ENCODE measurements at regions not wholly inside any gene's neighbourhood (a gene's known extent, or its start where the extent isn't known, plus 50 kb on each side); places are given as distances from the start of the nearest gene placed in this dataset.

- no peak overlapping the region for H3K4me3 ChIP-seq (ENCODE audit: control insufficient read depth, low read depth, low read length)
- DNase-seq (ENCODE audit: low read depth) = no peak
- no peak for TF ChIP-seq CTCF (conservative IDR thresholded peaks at IDR 0.05; ENCODE audit: control insufficient read depth, insufficient read depth, low read depth, low read length)
These were observed 1276.2 kb upstream of the NRXN1 start for GRCh38 chr2:52308156-52308555.

- TF ChIP-seq CTCF (conservative IDR thresholded peaks at IDR 0.05; ENCODE audit: control insufficient read depth, insufficient read depth, low read depth, low read length) = no peak
- H3K4me3 ChIP-seq (ENCODE audit: control insufficient read depth, low read depth, low read length) = no peak overlapping the region
- no peak for DNase-seq (ENCODE audit: low read depth)
These were observed 1262.7 kb upstream of the NRXN1 start for GRCh38 chr2:52294628-52295027.

DNA sequence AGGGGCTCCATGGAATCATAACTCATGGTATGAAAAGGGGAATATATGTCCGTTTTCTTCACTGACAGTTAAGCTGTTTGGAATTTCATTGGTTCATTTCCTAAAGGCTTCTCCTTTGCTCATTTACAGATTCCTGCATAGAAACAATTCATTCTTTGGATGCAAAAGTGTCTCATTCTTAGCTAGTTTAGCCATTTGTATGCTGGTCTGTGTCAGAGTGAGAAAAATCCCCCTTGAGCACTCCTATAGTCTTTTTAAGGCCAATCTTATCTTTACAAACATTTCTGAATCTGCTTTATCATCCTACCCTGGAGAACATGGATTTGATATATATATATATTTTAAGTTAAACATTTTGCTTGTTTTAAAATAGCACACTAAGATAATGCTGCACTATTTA lies 1260.9 kb upstream of the NRXN1 start:
- TF ChIP-seq CTCF (conservative IDR thresholded peaks at IDR 0.05; ENCODE audit: control insufficient read depth, insufficient read depth, low read depth, low read length) = no peak
- no peak for DNase-seq (ENCODE audit: low read depth)

DNA sequence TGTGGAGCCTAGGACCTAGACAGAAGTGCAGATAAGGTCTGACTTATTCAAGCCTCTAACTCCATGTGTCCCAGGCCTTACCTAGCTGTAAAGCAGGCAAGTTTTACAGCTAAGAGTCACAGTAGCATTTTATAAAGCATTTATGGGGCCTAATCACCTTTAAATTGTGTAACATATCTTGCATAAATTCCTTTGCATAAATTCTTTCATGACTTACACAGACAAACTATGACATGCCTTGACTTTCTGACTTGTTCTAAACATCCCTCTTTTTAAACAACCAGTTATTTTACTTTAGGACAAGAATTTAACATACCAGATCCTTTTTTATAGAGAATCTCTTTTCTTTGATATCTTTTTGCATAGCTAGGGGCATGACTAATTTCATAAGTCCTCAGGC lies 1257.8 kb upstream of the NRXN1 start:
- no peak for TF ChIP-seq CTCF (conservative IDR thresholded peaks at IDR 0.05; ENCODE audit: control insufficient read depth, insufficient read depth, low read depth, low read length)
- no peak for DNase-seq (ENCODE audit: low read depth)
- no peak overlapping the region for H3K4me3 ChIP-seq (ENCODE audit: control insufficient read depth, low read depth, low read length)

More for the DNA sequence above, 1260.9 kb upstream of the NRXN1 start:
- no peak overlapping the region for H3K4me3 ChIP-seq (ENCODE audit: control insufficient read depth, low read depth, low read length)

- no peak for DNase-seq (ENCODE audit: low read depth)
- H3K4me3 ChIP-seq (ENCODE audit: control insufficient read depth, low read depth, low read length) = no peak overlapping the region
- no peak for TF ChIP-seq CTCF (conservative IDR thresholded peaks at IDR 0.05; ENCODE audit: control insufficient read depth, insufficient read depth, low read depth, low read length)
These were observed 1256.7 kb upstream of the NRXN1 start for GRCh38 chr2:52288596-52288995.

GRCh38 chr2:52269696-52270485 lies 1238.0 kb upstream of the NRXN1 start:
- DNase-seq (ENCODE audit: low read depth) = peak; percentile 84
- no peak overlapping the region for H3K4me3 ChIP-seq (ENCODE audit: control insufficient read depth, low read depth, low read length)
- no peak for TF ChIP-seq CTCF (conservative IDR thresholded peaks at IDR 0.05; ENCODE audit: control insufficient read depth, insufficient read depth, low read depth, low read length)
